NCI-H1694 treated with DMSO at 0.1 percent for 48 hours (cell line): ENCODE measurements at regions not wholly inside any gene's neighbourhood (a gene's known extent, or its start where the extent isn't known, plus 50 kb on each side); places are given as distances from the start of the nearest gene placed in this dataset.
A peak's percentile ranks its signal among the peaks of the same experiment; 100 is the strongest.
"Not testable (repeated sequence)": the region's sequence is repeated elsewhere in the genome, so short reads cannot be mapped to it uniquely, and the experiment has no call there.

Experiments used
- DNase-seq: peaks from one replicate; lab custom pipeline; 2025; lab: John Stamatoyannopoulos, UW

- DNase-seq: no peak
Measured at GRCh38 chrX:115911967-115912366, 258.6 kb upstream of the AGTR2 start.

GRCh38 chrX:115912372-115912897 lies 258.1 kb upstream of the AGTR2 start:
- no peak for DNase-seq

DNA sequence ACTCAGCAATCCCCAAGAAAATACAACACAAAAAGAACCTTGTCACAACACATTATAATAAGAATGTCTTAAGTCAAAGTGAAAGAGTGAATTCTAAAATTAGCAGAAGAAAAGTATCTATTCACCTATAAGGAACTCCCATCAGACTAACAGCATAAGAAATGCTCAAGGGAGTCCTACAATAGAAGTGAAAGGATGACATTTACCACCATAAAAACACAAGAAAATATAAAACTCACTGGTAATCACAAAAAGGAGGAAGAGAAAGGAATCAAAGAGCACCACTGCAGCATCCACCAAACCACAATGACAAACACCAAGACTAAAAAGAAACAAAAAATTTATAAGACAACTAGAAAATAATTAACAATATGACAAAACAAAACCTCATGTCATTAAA lies 257.0 kb upstream of the AGTR2 start:
- no peak for DNase-seq

DNA sequence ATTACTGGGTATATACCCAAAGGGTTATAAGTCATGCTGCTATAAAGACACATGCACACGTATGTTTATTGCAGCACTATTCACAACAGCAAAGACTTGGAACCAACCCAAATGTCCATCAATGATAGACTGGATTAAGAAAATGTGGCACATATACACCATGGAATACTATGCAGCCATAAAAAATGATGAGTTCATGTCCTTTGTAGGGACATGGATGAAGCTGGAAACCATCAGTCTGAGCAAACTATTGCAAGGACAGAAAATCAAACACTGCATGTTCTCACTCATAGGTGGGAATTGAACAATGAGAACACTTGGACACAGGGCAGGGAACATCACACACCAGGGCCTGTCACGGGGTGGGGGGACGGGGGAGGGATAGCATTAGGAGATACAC lies 254.9 kb upstream of the AGTR2 start:
- not testable (repeated sequence) for DNase-seq

- no peak for DNase-seq
Measured at GRCh38 chrX:115929480-115929879, 241.1 kb upstream of the AGTR2 start.

GRCh38 chrX:115936008-115936407 lies 234.5 kb upstream of the AGTR2 start:
- no peak for DNase-seq

- DNase-seq: no peak
Measured at GRCh38 chrX:115939070-115939469, 231.5 kb upstream of the AGTR2 start.

DNA sequence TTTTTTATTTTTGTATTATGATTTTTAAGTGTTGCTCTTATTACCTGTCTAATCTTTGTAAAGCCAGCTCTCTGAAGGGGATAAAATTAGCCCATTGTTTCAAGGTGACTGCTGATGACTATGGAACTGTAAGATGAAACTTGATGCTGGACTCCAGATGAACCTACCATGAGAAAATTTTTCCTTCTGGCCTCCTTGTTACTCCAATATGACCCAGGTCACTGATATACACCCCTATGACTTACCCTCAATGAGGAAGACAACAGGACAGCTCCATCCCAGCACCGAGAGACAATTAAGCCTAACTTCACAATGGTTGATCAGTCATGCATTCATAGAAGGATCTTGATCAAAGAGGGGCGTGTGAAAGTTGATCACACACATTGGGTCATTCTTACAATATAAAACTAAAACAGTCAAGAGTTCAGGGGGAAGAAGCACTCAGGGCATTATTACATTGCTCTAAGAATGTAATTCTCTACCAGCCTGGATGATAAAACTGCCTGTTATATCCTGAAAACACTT lies 230.8 kb upstream of the AGTR2 start:
- no peak for DNase-seq

DNA sequence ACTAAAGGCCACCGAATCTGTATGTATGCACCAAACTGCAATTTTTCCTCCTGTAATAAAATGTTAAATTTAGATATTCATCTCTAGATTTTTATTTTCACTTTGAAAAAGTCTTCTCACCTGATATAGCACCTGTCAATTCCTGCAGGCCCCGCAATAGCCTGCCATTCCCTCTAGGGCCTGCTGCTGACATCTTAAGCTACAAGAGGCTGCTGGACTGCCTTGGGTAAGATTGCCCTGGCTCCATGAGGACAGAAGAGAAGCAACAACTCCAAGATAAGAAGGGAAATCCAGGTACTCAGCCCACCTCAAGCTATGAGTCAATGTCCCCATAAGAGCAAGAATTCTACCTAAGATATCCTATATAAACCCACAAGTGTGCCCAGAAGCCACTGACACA lies 230.2 kb upstream of the AGTR2 start:
- no peak for DNase-seq

DNA sequence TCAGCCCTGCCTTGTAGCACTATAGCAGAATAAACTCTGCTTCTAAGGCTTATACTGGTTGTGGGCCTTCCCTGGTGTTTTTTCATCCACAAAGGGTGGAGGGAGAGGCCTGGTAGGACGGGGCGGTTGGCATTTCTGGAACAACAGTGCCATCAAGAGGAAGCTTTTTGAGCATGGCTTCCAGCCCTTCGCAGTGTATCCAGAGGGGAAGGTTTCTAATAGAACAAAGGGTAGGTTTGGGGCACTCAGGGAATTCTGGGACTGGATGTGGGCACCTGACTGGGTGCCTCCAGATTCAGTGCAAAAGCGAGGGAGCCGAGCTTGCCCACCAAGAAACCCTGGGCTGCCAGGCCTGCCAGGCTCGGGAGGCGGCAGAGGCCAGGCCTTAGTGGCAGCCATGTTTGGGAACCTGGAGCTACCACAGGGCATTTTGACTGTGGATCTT lies 229.6 kb upstream of the AGTR2 start:
- peak; percentile 81 for DNase-seq

DNA sequence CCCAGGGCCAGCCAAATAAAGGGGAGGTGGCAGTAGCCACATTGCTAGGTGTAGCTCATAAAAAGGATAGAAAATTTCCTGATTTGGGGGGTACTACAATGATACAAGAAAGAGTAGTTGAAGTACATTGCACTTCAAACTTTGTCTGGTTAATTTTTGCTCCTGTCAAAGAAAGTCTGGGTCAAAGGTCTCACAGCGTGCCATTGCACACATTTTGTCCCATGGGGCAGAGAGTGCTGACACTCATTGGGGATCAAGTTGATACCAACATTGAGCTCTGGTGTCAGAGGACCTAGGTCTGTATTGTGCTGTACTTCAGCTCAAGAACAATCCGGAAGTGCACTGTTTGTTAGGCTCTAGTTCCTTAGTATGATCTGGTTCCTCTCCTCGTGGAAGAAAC lies 229.2 kb upstream of the AGTR2 start:
- no peak for DNase-seq

- DNase-seq: no peak
Measured at GRCh38 chrX:115946059-115946458, 224.5 kb upstream of the AGTR2 start.

GRCh38 chrX:115948018-115948923 lies 222.3 kb upstream of the AGTR2 start:
- peak; percentile 52 for DNase-seq

DNA sequence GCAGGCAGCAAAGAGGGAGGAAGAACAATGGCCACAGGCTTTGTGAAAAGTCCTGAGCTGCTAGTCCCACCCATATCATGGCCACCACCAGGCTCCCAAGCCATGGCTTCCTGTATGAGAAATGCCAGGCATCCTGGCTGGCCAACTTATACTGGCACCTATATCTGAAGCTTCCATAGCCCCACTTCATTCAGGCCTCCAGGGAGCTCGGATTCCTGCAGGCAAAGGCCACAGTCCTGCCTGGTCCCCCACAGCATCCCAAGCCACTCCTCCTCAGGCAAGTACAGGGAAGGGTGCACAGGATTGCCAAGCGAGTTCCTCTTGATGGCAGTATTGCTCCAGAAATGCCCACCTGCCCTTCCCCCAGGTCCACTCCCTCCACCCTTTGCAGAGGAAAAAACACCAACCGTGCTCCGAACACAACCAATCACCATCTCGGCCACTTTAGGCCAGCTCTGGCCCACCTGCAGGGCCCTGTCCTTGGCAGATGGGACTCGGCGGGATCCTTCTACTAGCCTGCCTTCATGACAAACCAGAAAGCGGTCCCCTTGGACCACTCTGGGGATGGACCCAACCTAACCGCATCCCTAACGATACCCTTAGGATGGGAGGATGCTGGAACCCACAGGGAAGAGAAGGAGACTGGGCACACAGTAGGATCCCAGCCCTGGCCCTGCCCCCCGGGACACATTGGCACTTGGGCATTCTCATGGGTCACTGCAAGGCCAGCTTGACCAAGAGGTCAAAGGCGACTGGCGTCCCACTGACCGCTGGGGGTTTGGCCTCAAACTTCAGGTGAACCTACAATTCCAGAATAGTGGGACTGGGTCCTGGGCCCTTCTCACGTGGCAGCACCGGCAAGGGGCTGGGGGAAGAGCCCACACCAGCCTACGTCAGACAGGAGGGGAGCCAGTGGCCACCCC lies 220.4 kb upstream of the AGTR2 start:
- DNase-seq: peak; percentile 59

GRCh38 chrX:115952417-115953092 lies 218.0 kb upstream of the AGTR2 start:
- no peak for DNase-seq

- DNase-seq: peak; percentile 18
Measured at GRCh38 chrX:115957862-115958490, 212.6 kb upstream of the AGTR2 start.

GRCh38 chrX:115958687-115959359 lies 211.7 kb upstream of the AGTR2 start:
- DNase-seq: peak; percentile 30

- no peak for DNase-seq
Measured at GRCh38 chrX:115960440-115961084, 210.0 kb upstream of the AGTR2 start.

DNA sequence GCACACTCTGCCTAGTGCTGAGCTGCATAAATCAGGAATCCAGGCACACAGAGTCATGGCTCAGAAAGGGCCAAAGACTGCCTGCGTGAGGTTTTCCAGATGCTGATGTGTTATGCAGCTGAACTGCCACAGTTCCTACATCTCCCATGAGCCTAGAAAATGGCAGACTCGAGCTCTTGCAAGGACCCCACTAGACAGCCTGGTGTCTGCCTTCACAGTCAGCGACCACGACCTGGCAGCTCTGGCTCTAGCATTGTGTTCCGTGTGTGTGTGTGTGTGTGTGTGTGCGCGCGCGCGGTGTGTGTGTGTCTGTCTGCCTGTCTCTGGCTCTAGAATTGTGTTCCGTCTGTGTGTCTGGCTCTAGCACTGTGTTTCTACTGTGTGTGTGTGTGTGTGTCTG lies 203.6 kb upstream of the AGTR2 start:
- DNase-seq: no peak
